Upper lobe of left lung (tissue), 6 donors: ENCODE measurements at regions not wholly inside any gene's neighbourhood (a gene's known extent, or its start where the extent isn't known, plus 50 kb on each side); places are given as distances from the start of the nearest gene placed in this dataset.

ENCODE experiments used
- ATAC-seq, 2 donors: fragments of 200-7000 bp; cut with Tn5 transposase; one replicate each; pipeline ENCODE4 v1.9.1; 2022; ENCODE audit warnings: mild to moderate bottlenecking in 2 of 2, moderate library complexity in 2 of 2; ENCODE audit not compliant: low FRiP score in 2 of 2
- DNase-seq, 2 donors: peaks; one replicate each; pipeline ENCODE4 v3.0.0-alpha.2; 2019 to 2020
- H3K27ac ChIP-seq, 4 donors: fragments of 200-600 bp; sonication (generic); one replicate each; pipeline ENCODE4 v1.5.1; 2016 to 2019
- H3K27me3 ChIP-seq, 4 donors: fragments of 200-600 bp; sonication (generic); one replicate each; pipeline ENCODE4 v1.5.1; 2017 to 2019
- H3K36me3 ChIP-seq, 4 donors: fragments of 200-600 bp; sonication (generic); one replicate each; pipeline ENCODE4 v1.5.1; 2016 to 2019
- H3K4me1 ChIP-seq, 4 donors: fragments of 200-600 bp; sonication (generic); one replicate each; pipeline ENCODE4 v1.5.1; 2018 to 2019
- H3K4me3 ChIP-seq, 4 donors: fragments of 200-600 bp; sonication (generic); one replicate each; pipeline ENCODE4 v1.5.1; 2017 to 2019; ENCODE audit warnings: mild to moderate bottlenecking in 2 of 4, moderate library complexity in 1 of 4
- H3K9me3 ChIP-seq, 4 donors: fragments of 200-600 bp; sonication (generic); one replicate each; pipeline ENCODE4 v1.5.1; 2018 to 2019
- EP300 ChIP-seq, 4 donors: sonication (generic); formaldehyde crosslinking; IDR thresholded peaks; one replicate each; pipeline ENCODE4 v1.5.1; 2017; ENCODE audit warnings: antibody characterized with exemption in 4 of 4, control low read depth in 2 of 4
- POLR2A ChIP-seq, 4 donors: fragments of 450-650 bp; IDR thresholded peaks; one replicate each; pipeline ENCODE4 v1.5.1; 2016 to 2017; ENCODE audit warnings: antibody characterized with exemption in 4 of 4, mild to moderate bottlenecking in 2 of 4
- POLR2AphosphoS5 ChIP-seq, 2 donors: sonication (generic); formaldehyde crosslinking; IDR thresholded peaks; one replicate each; pipeline ENCODE4 v1.5.1; 2017; ENCODE audit warnings: antibody characterized with exemption in 2 of 2
- WGBS, 2 donors: methylation state at CpG; one replicate each; pipeline ENCODE4 v1.1.5; 2017 to 2018; 5-methylcytosine and 5-hydroxymethylcytosine counted together
- TF ChIP-seq, protein P1 (sequence below), 6 experiments: fragments of 450-650 bp in 4 of 6; fragments of 200-600 bp in 2 of 6; sonication (generic) in 2 of 6; IDR thresholded peaks; one replicate each; pipeline ENCODE4 v1.5.1; 2016 to 2019; ENCODE audit warnings: antibody characterized with exemption in 6 of 6
- donor health status: DM: no; HTN: no; CAD: no; lungs with moderate emphysema.
- donor health status: DM: no; HTN: yes; CAD: no; lungs with severe emphysema.

DNA sequence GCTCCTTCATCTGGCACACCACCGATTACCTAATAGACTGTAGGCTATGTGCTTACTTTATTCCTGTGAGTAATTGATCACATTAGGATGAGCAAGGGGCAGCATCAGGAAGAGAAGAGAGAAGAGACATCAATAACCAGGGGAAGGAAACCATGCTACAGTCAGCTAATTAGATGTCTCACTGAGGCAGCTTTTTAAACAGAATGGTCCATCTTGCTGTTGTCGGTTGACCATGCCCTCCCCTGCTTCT lies 278.4 kb downstream of the RPLP1 start:
- 86 to 100% methylated on average over 2 of the region's 2 CpGs for WGBS, 2 donors
- no peak for DNase-seq
- no peaks in the 10 kb centered on the region for H3K9me3 ChIP-seq
- H3K27me3 ChIP-seq = no peaks in the 10 kb centered on the region
- H3K27ac ChIP-seq = no peak overlapping the region
- no peak for ATAC-seq
- H3K4me3 ChIP-seq = no peak overlapping the region
- peaks cover 0 to 8% (median 0%) of the 10 kb centered on the region in 4 donors for H3K4me1 ChIP-seq
- TF ChIP-seq, protein P1, sequence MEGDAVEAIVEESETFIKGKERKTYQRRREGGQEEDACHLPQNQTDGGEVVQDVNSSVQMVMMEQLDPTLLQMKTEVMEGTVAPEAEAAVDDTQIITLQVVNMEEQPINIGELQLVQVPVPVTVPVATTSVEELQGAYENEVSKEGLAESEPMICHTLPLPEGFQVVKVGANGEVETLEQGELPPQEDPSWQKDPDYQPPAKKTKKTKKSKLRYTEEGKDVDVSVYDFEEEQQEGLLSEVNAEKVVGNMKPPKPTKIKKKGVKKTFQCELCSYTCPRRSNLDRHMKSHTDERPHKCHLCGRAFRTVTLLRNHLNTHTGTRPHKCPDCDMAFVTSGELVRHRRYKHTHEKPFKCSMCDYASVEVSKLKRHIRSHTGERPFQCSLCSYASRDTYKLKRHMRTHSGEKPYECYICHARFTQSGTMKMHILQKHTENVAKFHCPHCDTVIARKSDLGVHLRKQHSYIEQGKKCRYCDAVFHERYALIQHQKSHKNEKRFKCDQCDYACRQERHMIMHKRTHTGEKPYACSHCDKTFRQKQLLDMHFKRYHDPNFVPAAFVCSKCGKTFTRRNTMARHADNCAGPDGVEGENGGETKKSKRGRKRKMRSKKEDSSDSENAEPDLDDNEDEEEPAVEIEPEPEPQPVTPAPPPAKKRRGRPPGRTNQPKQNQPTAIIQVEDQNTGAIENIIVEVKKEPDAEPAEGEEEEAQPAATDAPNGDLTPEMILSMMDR (IDR thresholded peaks at IDR 0.05) = no peak
- TF ChIP-seq EP300 (IDR thresholded peaks at IDR 0.05) = no peak
- no peak for TF ChIP-seq POLR2AphosphoS5 (IDR thresholded peaks at IDR 0.05)
- no peak for TF ChIP-seq POLR2A (IDR thresholded peaks at IDR 0.05)
- no peaks in the 10 kb centered on the region for H3K36me3 ChIP-seq

DNA sequence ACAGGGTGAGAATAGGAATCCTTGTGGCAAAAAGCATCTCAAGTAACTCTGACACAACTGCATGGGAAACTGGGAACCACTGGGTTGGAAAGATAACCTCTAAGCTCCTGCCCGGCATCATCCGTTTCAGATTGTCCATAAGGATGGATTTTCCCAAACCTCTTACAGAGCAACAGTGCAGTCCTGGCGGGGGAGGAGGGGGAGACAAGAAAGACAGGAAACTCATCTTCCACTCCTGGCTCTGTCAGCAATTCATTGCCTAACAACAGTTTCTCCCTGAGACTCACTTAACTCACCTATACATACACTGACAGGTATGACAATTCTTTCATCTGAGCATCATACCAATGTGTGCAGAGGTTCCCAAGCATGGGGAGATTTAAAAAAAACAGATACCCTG lies 279.0 kb downstream of the RPLP1 start:
- TF ChIP-seq, protein P1 (IDR thresholded peaks at IDR 0.05) = no peak
- TF ChIP-seq POLR2A (IDR thresholded peaks at IDR 0.05) (no peak), EP300 (IDR thresholded peaks at IDR 0.05) (no peak), POLR2AphosphoS5 (IDR thresholded peaks at IDR 0.05) (no peak)
- Histone ChIP-seq H3K36me3 (no peaks in the 10 kb centered on the region), H3K4me1 (peaks cover 0 to 4% (median 0%) of the 10 kb centered on the region in 4 donors), H3K27me3 (no peaks in the 10 kb centered on the region), H3K9me3 (no peaks in the 10 kb centered on the region), H3K27ac (no peak overlapping the region), H3K4me3 (no peak overlapping the region)
- no peak for ATAC-seq
- DNase-seq = no peak
- WGBS, 2 donors = 84 to 98% methylated on average over 3 of the region's 3 CpGs

DNA sequence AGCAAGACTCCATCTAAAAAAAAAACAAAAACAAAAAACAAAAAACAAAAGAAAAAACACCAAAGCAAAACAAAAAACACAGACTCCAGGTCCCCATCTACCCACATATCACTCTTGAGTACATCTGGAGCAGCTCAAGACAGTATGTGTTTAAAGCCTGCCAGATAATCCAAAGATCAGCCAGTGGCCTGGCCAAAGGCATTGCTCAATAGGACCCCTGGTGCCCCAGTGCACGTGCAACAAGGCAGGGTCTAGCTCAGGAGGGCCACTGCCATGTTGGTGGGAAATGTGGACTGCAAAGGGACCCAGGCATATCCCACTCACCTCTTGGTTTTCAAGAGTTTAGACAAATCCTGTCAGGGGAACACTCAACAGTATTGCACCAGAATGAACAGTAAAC lies 279.5 kb downstream of the RPLP1 start:
- no peak for DNase-seq
- Histone ChIP-seq H3K36me3 (no peaks in the 10 kb centered on the region), H3K27me3 (no peaks in the 10 kb centered on the region), H3K4me1 (no peaks in the 10 kb centered on the region), H3K27ac (no peak overlapping the region), H3K9me3 (no peaks in the 10 kb centered on the region), H3K4me3 (no peak overlapping the region)
- no peak for ATAC-seq
- WGBS, 2 donors = 70 to 71% methylated on average over 1 of the region's 1 CpG
- TF ChIP-seq POLR2AphosphoS5 (IDR thresholded peaks at IDR 0.05) (no peak), POLR2A (IDR thresholded peaks at IDR 0.05) (no peak), EP300 (IDR thresholded peaks at IDR 0.05) (no peak)
- TF ChIP-seq, protein P1 (IDR thresholded peaks at IDR 0.05) = no peak

DNA sequence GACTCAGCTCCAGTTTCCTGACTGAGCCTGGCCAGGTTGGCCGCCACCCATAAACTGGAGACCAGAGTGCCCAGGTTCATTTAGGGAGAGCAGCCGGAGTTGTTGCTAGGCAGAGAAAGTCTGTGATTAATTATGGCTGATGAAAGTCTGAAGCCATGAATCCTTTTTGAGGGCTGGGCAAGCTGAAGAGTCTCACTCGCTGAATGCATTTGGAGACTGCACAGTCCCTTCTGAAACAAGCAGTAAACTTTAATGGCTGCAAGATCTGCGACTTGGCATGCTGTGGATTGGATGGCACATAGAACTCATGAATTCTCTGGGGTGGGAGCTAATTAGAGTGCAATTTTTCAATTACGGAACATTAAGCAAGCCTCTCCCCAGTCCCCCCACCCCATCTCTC lies 282.1 kb downstream of the RPLP1 start:
- H3K36me3 ChIP-seq = no peaks in the 10 kb centered on the region
- ATAC-seq = no peak
- 80 to 92% methylated on average over 5 of the region's 5 CpGs for WGBS, 2 donors

DNA sequence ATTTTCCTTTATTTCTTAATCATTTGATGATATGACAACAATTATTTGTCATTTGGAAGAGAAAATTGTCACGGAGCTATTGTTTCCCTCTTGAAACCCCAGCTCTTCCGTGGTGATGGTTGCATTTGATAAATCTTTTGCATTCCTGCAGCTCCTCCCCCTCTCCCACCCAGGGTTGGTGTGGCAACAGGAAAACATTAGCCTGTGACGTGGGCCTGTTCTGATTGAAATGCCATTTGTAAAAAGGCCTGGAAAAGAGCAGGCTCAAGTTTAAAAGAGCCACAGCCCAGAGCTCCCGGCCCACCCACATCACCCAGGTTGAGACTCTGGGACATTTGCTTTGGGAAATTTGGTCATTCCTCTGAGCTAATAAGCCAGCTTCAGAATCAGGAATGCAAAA lies 282.5 kb downstream of the RPLP1 start:
- no peaks in the 10 kb centered on the region for H3K27me3 ChIP-seq
- no peak overlapping the region for H3K4me3 ChIP-seq
- 59 to 62% methylated on average over 4 of the region's 4 CpGs for WGBS, 2 donors
- DNase-seq (no peak), ATAC-seq (peak in 1 of 2 donors; percentile 70)
- no peaks in the 10 kb centered on the region for H3K4me1 ChIP-seq
- H3K9me3 ChIP-seq = no peaks in the 10 kb centered on the region
- TF ChIP-seq POLR2AphosphoS5 (IDR thresholded peaks at IDR 0.05) = no peak
- no peak for TF ChIP-seq EP300 (IDR thresholded peaks at IDR 0.05)
- TF ChIP-seq POLR2A (IDR thresholded peaks at IDR 0.05) = no peak
- H3K36me3 ChIP-seq = no peaks in the 10 kb centered on the region
- H3K27ac ChIP-seq = no peak overlapping the region

More for the DNA sequence above, 282.1 kb downstream of the RPLP1 start:
- TF ChIP-seq, protein P1 (IDR thresholded peaks at IDR 0.05) = no peak
- TF ChIP-seq EP300 (IDR thresholded peaks at IDR 0.05) = no peak
- TF ChIP-seq POLR2AphosphoS5 (IDR thresholded peaks at IDR 0.05) = no peak
- TF ChIP-seq POLR2A (IDR thresholded peaks at IDR 0.05) = no peak
- no peaks in the 10 kb centered on the region for H3K9me3 ChIP-seq
- no peak overlapping the region for H3K4me3 ChIP-seq
- H3K4me1 ChIP-seq = no peaks in the 10 kb centered on the region
- DNase-seq = no peak
- no peak overlapping the region for H3K27ac ChIP-seq
- no peaks in the 10 kb centered on the region for H3K27me3 ChIP-seq
